ENCODE measurements at regions not wholly inside any gene's neighbourhood (a gene's known extent, or its start where the extent isn't known, plus 50 kb on each side); places are given as distances from the start of the nearest gene placed in this dataset.

- DNase-seq (ENCODE audit: low read depth): no peak
Observed at GRCh38 chr7:113456533-113456932, 338.2 kb upstream of the SMIM30 start.

- no peak for DNase-seq (ENCODE audit: low read depth)
Observed at GRCh38 chr7:113454597-113455169, 336.3 kb upstream of the SMIM30 start.

- no peak for DNase-seq (ENCODE audit: low read depth)
Observed at GRCh38 chr7:113452245-113452644, 333.9 kb upstream of the SMIM30 start.

- DNase-seq (ENCODE audit: low read depth): no peak
Observed at GRCh38 chr7:113446791-113447190, 328.4 kb upstream of the SMIM30 start.

- DNase-seq (ENCODE audit: low read depth): no peak
Observed at GRCh38 chr7:113446391-113446790, 328.0 kb upstream of the SMIM30 start.

DNA sequence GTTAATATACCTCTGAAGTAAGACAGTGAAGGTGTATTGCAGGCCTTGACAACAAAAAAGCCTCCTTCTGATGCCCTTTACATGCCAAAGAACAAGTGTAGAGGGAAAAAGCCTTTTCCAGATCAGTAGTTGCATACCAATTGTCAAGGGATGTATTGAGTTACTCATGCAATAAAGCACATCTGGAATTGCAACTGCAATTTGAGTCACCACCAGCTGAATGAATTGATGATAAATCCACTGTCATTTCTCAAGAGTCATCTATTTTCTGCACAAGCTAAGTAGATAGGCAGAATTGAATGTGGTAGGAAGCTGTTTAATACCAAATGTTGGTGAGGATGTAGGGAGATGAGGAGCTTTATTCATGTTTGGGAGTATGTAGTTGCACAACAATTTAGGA is 325.9 kb upstream of the SMIM30 start:
- DNase-seq (ENCODE audit: low read depth): peak; percentile 59

GRCh38 chr7:113440173-113440572 is 321.8 kb upstream of the SMIM30 start:
- DNase-seq (ENCODE audit: low read depth): no peak

- DNase-seq (ENCODE audit: low read depth): peak; percentile 11
Observed at GRCh38 chr7:113431406-113431805, 313.1 kb upstream of the SMIM30 start.

GRCh38 chr7:113424185-113424817 is 305.9 kb upstream of the SMIM30 start:
- no peak for DNase-seq (ENCODE audit: low read depth)

- peak; percentile 49 for DNase-seq (ENCODE audit: low read depth)
Observed at GRCh38 chr7:113421696-113422330, 303.5 kb upstream of the SMIM30 start.

DNA sequence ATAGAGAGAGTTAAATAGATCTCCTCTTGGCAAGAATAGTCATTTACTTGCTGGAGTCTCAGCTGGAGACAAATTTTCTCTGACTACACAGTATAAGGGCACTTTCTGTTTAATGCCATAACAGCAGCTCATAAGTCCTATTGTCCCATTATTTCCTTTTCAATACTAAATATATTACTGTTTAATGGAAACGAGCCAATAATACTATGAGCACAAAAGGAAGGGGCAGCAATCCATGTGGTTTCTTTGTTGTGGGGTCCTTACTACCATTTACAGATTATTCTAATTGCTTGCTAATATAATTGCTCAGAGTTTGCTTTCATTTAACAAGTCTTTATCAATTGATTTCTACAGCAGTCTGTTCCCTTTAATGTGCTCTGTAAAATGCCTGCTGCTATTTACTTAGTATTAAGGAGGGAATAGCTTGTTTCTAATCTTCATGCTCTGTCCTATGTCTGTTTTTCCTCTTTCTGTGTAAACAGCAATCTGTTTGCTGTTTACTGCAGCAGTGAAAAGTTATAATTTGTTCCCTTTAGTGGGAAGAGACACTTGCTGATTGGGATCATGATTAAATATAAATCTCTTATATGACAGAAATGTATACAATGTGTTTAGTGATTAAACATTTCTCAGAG is 296.2 kb upstream of the SMIM30 start:
- no peak for DNase-seq (ENCODE audit: low read depth)

DNA sequence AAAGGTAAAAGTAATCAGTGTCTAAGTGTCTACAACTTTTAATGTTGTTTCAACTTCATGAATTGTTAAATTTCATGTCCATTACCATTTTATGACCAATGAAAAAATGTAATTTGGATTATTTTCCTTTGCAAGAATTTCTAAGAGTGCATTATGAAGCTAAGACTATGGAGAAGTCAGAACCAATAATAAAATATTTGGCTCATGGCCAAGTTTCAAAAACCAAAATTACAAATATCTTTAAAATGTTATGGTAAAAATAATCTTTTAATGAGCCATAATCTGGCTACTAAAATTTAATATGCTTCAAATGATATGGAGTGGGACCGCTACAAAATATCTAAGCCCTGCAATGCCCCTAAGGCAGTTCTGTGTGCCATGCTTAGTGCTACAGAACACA is 294.1 kb upstream of the SMIM30 start:
- no peak for DNase-seq (ENCODE audit: low read depth)

DNA sequence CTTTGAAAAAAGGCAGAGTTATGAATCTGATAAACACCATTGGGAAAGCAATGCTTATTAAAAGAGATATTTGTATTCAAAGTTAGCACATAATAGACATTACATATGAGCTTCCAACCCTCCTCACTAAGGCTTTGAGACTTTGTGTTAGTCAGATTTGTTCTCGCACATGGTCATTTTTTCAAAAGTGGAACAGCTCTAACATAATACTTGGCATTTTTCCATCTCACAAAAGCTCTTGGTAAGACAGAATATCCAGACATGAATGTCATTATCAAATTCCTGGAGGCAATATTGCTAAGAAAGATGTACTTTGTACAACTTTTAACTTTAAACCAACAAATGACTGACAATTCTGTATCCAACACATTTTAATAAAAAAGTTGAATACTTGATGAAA is 292.4 kb upstream of the SMIM30 start:
- no peak for DNase-seq (ENCODE audit: low read depth)

DNA sequence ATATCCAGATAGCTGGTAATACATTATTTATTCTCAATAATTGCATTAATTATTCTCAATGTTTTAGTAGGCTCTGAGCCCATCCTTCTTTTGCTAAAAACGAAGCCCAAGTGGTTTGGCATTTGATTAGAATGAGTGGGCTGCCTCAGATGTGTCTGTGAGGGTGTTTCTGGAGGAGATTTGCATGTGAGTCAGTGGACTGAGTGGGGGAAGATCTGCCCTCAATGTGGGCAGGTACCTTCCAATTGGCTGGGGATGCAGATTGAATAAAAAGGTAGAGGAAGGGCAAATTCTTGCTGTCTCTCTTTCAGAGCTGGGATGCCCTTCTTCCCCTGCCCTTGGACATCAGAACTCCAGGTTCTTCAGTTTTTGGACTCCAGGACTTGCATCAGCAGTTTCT is 290.6 kb upstream of the SMIM30 start:
- no peak for DNase-seq (ENCODE audit: low read depth)

DNA sequence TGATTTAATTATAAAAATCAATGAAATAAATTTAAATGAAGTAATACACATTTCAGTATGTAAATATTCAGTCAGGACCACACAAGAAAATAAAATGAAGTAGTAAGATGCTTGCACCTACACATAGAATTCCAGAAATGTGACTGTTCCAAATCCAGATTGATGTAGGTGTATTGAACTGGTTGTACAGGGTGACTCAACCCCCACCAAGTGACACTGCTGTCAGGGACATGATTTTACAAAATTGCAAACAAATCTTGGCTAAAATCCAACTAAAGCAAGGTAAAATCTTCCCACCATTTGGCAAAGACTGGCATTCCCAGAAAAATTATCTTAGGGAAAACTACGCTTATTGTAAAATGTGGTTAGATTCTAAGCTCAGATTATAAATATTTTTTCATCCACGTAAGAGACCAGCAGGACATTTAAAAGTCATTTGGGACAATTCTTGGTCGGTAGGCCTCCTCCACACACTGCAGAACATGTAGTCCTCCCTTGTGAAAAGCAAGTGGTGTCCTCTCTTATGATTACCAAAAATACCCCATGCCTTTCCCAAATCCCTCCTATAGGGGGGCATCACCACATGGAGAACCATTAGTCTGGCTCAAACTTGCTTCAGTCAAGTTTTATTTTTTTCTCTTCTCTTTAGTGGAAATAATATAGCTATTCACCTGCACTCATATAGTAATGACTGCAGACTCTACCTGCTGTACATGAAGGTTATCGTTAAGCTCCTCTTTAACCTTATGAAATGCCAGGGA is 287.1 kb upstream of the SMIM30 start:
- DNase-seq (ENCODE audit: low read depth): no peak

DNA sequence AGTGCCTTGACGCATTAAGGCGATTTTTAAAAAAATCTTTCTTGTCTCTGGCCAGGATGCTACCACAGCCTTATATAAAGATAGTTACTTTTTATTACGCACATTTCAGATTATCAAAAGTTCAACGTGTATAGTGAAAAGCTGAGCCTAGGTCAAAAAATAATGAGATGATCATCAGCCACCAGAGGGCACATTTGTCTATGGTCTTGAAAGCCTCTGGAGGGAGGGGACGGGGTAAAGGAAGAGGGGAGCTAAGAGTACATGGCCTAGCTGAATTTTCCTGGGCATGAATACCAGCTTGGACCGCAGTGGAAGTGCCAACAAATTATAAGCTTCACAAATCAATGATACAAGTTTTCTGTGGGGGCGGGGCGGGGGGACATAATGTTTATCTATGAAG is 285.9 kb upstream of the SMIM30 start:
- DNase-seq (ENCODE audit: low read depth): no peak

DNA sequence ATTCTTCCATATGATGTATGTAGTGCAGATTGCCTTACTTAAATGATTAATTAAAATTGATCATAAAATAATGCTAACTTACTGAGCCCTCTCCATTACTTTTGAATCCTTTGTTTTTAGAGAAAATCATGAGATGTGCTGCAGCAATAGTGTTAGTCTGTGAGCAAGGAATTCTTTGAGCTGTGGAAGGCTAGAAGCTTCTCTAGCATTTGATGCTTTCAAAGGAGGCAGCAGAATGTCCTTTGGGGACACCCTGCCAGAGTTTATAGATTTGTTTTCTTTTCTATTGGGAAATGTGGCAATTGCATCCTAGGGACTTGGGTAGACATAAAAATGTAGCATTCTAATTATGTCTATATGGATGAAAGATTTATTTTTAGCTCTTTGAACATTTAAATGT is 284.1 kb upstream of the SMIM30 start:
- DNase-seq (ENCODE audit: low read depth): no peak

- no peak for DNase-seq (ENCODE audit: low read depth)
Observed at GRCh38 chr7:113402005-113402404, 283.7 kb upstream of the SMIM30 start.

GRCh38 chr7:113394856-113395255 is 276.5 kb upstream of the SMIM30 start:
- DNase-seq (ENCODE audit: low read depth): no peak

DNA sequence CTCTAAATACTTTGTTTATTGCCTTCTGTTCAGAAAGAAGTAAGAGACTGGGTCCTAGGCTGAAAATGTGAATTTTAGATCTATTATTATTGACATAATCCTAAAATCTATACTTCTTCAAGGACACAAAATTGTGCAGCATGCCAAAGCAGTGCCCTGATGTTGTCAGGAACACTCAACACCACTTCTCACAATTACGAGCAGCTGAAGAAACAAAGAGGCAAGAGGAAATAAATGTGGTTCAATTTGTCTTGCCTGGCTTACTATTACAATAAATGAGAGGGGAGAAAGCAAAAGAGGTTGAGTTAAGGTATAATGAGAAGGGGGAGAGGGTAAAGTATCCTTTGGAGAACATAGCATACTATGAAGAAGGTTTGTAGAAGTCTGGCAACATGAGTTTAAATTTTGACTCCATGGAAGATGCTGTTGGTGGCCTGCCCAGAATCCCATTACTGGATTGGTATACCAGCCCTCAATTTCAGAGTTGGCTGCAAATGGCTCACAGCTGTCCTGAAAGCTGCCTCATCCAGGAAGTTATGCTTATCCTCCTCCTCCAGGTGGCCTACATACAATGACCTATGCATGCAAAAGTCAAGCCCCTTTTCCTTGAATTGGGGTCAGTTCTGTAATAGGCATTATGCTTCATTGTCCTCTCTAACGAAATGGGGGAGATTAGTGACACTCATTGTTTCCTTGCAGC is 274.6 kb upstream of the SMIM30 start:
- no peak for DNase-seq (ENCODE audit: low read depth)

- no peak for DNase-seq (ENCODE audit: low read depth)
Observed at GRCh38 chr7:113392421-113392820, 274.1 kb upstream of the SMIM30 start.

GRCh38 chr7:113389112-113389646 is 270.8 kb upstream of the SMIM30 start:
- DNase-seq (ENCODE audit: low read depth): no peak

Measured in HS-5 (cell line).